ENCODE measurements at regions not wholly inside any gene's neighbourhood (a gene's known extent, or its start where the extent isn't known, plus 50 kb on each side); places are given as distances from the start of the nearest gene placed in this dataset.

DNA sequence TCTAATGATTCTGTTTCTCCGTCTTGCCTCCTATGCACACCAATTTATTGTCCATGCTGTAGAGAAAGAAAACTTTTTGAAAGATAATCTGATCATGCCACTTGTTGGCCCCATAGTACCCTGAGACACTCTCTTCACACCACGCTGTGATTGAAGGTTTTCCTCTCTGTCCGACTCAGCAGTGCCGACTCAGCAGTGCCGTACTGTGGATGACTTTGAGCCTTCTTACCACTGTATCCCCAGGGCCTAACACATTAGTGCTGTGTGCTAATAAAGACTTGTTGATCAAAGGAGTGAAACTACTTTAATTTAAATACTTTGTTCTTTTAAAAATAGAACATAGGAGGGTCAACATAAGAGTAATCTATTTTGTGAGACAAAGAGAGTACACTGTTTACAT, 429.6 kb downstream of the KLF12 start:
- intact Hi-C loops (cut with DNase I, micrococcal nuclease) = loop anchor here in 1 of 2 experiments (5.0 to 10.0 kb wide), 4 partner anchors 170 to 900 kb away; no protein-coding TSS in a partner anchor
- CTCF ChIA-PET = no interaction called here

DNA sequence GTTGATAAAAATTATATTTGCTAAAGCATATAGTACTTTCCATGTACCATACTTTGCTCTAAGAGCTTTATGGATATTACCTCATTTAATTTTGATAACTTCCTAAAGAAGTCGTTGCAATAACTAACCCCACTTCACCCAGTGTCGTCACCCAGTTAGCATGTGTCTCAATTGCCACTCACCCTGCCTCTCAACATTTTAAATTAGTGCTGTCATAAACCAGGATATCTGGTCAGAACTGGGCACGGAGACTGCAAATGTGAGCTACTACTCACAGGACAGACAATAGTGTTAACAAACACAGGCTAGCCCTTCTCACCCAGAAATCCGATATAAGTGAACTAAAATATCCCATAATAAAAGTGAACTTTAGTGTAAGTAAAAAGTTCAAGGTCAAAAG, 430.6 kb downstream of the KLF12 start:
- ChIA-PET POLR2A (no interaction called here), CTCF (interaction anchor here (1.7 kb wide), 1 partner anchor 8 kb away, joined by 6 read pairs; no protein-coding TSS in a partner anchor)
- Mint-ChIP-seq H3K27ac (no peak overlapping the region), H3K4me3 (no peak overlapping the region), H3K27me3 (no peaks in the 10 kb centered on the region), H3K4me1 (peaks cover 39% of the 10 kb centered on the region), H3K9me3 (ENCODE audit: low read depth) (no peaks in the 10 kb centered on the region), H3K36me3 (ENCODE audit: low read depth) (peaks cover 13% of the 10 kb centered on the region)
- DNase-seq (no peak), ATAC-seq (no peak)
- intact Hi-C loops (cut with DNase I, micrococcal nuclease) = loop anchor here (2.0 to 10.0 kb wide), 6 partner anchors 13 to 899 kb away; no protein-coding TSS in a partner anchor

More for the DNA sequence above, 429.6 kb downstream of the KLF12 start:
- Mint-ChIP-seq H3K36me3 (ENCODE audit: low read depth) (peaks cover 10% of the 10 kb centered on the region), H3K4me1 (peaks cover 32% of the 10 kb centered on the region), H3K9me3 (ENCODE audit: low read depth) (no peaks in the 10 kb centered on the region), H3K27ac (no peak overlapping the region), H3K27me3 (no peaks in the 10 kb centered on the region), H3K4me3 (no peak overlapping the region)
- DNase-seq (peak; percentile 18), ATAC-seq (no peak)
- POLR2A ChIA-PET = no interaction called here

DNA sequence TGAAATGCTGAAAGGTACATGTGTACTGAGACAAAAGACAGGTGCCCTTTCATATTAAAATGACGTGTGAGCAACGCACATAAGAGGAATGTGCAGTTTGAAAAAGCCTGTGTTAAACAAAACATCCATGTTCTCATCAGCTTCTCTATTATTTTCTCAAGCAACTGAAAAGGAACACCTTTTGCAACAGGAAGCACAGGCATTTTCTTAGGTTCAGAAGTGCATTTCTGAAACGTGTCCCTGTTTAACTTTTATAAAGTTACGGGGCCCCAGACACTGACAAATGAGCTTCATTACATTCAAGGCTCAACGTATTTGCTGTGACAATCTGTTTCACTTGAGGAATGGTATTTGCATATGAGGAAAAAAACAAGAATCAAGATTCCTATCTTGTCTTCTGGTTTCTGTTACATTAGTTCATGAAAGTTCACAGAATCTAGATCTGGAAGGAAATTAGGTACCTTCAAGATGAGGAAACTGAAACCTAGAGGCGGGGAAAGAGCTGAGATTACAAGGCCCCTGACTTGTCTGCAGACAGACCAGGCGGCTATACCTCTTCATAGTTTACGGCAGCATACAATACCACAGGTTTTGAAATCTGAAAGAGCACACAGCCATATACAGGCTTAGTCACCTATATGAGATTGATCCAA, 431.7 kb downstream of the KLF12 start:
- intact Hi-C loops (cut with DNase I, micrococcal nuclease) = loop anchor here (1.0 to 10.0 kb wide), 7 partner anchors 13 to 898 kb away; no protein-coding TSS in a partner anchor
- ChIA-PET CTCF (interaction anchor here (0.6 to 1.7 kb wide), 4 partner anchors 9 to 862 kb away, joined by 3 to 12 read pairs (median 4); no protein-coding TSS in a partner anchor), POLR2A (interaction anchor here (0.8 to 1.4 kb wide), 2 partner anchors 13 to 644 kb away, joined by 3 to 10 read pairs; partner anchors contain the start of gene KLF5)
- Mint-ChIP-seq H3K27ac (peak overlapping the region; percentile 74), H3K9me3 (ENCODE audit: low read depth) (no peaks in the 10 kb centered on the region), H3K4me3 (peak overlapping the region; percentile 57), H3K4me1 (peaks cover 39% of the 10 kb centered on the region), H3K36me3 (ENCODE audit: low read depth) (peaks cover 13% of the 10 kb centered on the region), H3K27me3 (no peaks in the 10 kb centered on the region)
- peak; percentile 58 for DNase-seq
- peak; percentile 98 for ATAC-seq

DNA sequence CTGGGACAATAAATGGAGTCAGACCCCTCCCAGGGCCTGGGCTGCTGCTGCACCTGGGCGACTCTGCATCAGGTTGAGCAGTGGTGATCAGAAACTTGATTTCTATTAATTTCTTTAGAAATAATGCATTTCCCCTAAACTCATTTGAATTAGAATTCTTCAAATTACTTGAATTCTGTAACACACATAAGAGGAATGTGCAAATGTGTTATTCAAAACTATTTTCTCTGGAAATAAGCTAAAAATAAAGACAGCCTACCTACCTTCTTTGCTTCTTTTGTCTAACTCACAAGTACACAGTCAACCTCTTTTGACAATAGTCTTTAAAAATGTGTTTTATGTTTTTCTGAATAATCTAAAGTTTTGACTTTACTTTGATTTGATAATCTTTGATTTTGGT, 433.0 kb downstream of the KLF12 start:
- no peak for ATAC-seq
- Mint-ChIP-seq H3K9me3 (ENCODE audit: low read depth) (no peaks in the 10 kb centered on the region), H3K27ac (no peak overlapping the region), H3K27me3 (no peaks in the 10 kb centered on the region), H3K4me1 (peaks cover 42% of the 10 kb centered on the region), H3K4me3 (no peak overlapping the region), H3K36me3 (ENCODE audit: low read depth) (peaks cover 20% of the 10 kb centered on the region)
- DNase-seq = no peak
- CTCF ChIA-PET = interaction anchor here (0.8 kb wide), 1 partner anchor 666 kb away, joined by 3 read pairs; no protein-coding TSS in a partner anchor
- intact Hi-C loops (cut with DNase I, micrococcal nuclease) = loop anchor here in 1 of 2 experiments (5.0 to 10.0 kb wide), 4 partner anchors 166 to 896 kb away; no protein-coding TSS in a partner anchor
- POLR2A ChIA-PET = no interaction called here

DNA sequence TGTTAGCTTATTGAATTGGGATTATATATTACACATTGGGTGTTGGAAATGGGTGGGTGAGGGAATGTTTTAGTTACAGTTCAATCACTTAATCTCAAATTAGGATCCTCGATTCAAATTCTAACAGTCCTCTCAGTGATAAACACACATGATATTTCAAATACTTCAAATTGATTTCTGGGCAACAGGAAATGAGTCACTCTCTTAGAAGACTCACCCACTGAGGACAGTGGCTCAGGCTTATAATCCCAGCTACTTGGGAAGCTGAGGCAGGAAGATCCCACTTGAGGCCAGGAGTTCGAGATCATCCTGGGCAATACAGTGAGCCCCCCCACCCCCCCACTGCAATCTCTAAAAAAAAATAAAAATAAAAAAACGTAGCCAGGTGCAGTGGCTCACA, 435.3 kb downstream of the KLF12 start:
- intact Hi-C loops (cut with DNase I, micrococcal nuclease) = loop anchor here in 1 of 2 experiments (5.0 kb wide), 1 partner anchor 397 kb away; no protein-coding TSS in a partner anchor
- H3K9me3 Mint-ChIP-seq (ENCODE audit: low read depth) = no peaks in the 10 kb centered on the region
- peaks cover 33% of the 10 kb centered on the region for H3K36me3 Mint-ChIP-seq (ENCODE audit: low read depth)
- ChIA-PET CTCF (no interaction called here), POLR2A (no interaction called here)
- H3K4me3 Mint-ChIP-seq = no peak overlapping the region
- ATAC-seq (no peak), DNase-seq (no peak)
- H3K27ac Mint-ChIP-seq = no peak overlapping the region
- no peaks in the 10 kb centered on the region for H3K27me3 Mint-ChIP-seq
- H3K4me1 Mint-ChIP-seq = peaks cover 33% of the 10 kb centered on the region

DNA sequence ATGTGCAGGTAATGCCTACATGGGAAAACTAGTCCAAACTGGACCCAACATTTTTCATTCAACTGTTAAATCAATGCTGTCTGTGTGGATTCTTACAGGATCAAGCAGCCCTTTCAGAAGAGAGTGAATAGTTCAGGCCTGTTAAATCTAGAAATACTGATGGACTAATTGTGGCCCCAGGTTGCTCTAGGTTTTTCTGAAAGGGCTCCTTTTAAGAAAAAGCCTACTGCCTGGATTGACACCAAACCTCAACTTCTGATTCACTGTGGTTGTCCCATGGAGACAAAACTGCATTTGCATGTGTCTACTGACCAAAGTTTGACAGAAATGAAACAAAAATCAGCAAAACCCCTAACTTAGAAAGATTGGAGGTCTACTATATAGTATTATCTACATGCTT, 437.0 kb downstream of the KLF12 start:
- CTCF ChIA-PET = interaction anchor here (0.8 kb wide), 1 partner anchor 1715 kb away, joined by 5 read pairs; no protein-coding TSS in a partner anchor
- Mint-ChIP-seq H3K36me3 (ENCODE audit: low read depth) (peaks cover 47% of the 10 kb centered on the region), H3K9me3 (ENCODE audit: low read depth) (no peaks in the 10 kb centered on the region), H3K4me3 (no peak overlapping the region), H3K4me1 (peaks cover 19% of the 10 kb centered on the region), H3K27me3 (no peaks in the 10 kb centered on the region), H3K27ac (no peak overlapping the region)
- POLR2A ChIA-PET = no interaction called here
- intact Hi-C loops (cut with DNase I, micrococcal nuclease) = loop anchor here in 1 of 2 experiments (5.0 kb wide), 1 partner anchor 395 kb away; no protein-coding TSS in a partner anchor
- no peak for DNase-seq
- no peak for ATAC-seq

DNA sequence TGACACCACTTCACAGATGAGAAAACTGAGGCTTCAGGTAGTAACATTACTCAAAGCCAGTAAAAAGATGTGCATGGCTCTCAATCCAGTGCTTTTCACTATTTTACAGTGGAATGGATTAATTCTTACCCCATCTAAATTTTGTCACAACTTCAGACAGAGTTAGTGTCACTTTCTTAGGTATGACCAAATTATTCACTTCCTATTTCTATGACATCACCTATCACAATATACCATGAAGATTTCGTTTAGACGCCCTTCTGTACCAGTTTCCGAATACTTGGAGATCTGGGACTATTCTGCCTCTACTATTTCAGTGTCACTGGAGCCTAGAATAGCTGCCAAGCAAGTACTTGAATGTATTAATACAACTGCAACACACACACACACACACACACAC, 437.5 kb downstream of the KLF12 start:
- POLR2A ChIA-PET = no interaction called here
- CTCF ChIA-PET = no interaction called here
- peaks cover 51% of the 10 kb centered on the region for H3K36me3 Mint-ChIP-seq (ENCODE audit: low read depth)

DNA sequence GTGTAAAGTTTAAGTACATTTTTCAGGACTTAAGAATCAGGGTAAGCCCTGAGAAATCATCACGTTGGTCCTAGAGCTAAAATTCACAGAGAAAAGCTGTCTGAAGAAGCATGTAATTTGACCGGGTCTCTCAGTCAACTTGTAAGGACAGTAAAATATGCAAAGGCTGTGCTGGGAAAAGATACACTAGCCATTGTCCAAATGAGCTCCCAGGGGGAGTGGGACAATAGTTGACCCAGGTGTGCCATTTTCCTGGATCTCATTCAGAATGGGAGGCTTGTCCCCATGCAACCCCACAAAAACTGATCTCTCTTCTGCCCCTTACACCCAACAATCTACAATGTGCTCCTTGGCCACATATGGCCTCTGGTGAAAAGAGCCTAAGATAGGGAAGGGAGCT, 437.9 kb downstream of the KLF12 start:
- ChIA-PET CTCF (no interaction called here), POLR2A (no interaction called here)

More for the DNA sequence above, 437.5 kb downstream of the KLF12 start:
- Mint-ChIP-seq H3K27me3 (no peaks in the 10 kb centered on the region), H3K4me1 (peaks cover 14% of the 10 kb centered on the region), H3K27ac (no peak overlapping the region), H3K9me3 (ENCODE audit: low read depth) (no peaks in the 10 kb centered on the region), H3K4me3 (no peak overlapping the region)
- intact Hi-C loops (cut with DNase I, micrococcal nuclease) = loop anchor here in 1 of 2 experiments (5.0 kb wide), 1 partner anchor 394 kb away; no protein-coding TSS in a partner anchor
- no peak for ATAC-seq
- no peak for DNase-seq

DNA sequence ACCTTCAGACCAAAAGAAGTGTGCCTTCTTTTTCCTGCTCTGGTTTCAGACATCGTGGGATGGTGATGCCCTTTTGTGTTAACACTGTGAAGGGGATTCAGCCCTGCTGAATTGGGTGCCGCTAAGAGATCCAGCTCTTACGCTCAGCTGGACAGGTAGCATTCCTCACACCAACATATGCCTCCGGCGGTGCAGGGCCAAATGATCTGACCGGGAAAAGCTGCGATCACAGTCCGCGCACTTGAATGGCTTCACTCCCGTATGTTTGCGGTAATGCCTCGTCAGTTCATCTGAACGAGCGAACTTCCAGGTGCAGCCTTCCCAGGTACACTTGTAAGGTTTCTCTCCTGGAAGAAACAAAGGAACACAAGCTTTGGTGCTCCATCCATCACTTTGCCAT, 438.9 kb downstream of the KLF12 start:
- H3K4me1 Mint-ChIP-seq = peaks cover 13% of the 10 kb centered on the region
- ChIA-PET POLR2A (no interaction called here), CTCF (interaction anchor here (0.8 kb wide), 1 partner anchor 1524 kb away, joined by 3 read pairs; no protein-coding TSS in a partner anchor)
- ATAC-seq (no peak), DNase-seq (no peak)
- H3K4me3 Mint-ChIP-seq = no peak overlapping the region
- H3K9me3 Mint-ChIP-seq (ENCODE audit: low read depth) = no peaks in the 10 kb centered on the region
- peaks cover 54% of the 10 kb centered on the region for H3K36me3 Mint-ChIP-seq (ENCODE audit: low read depth)
- intact Hi-C loops (cut with DNase I, micrococcal nuclease) = loop anchor here in 1 of 2 experiments (5.0 kb wide), 1 partner anchor 393 kb away; no protein-coding TSS in a partner anchor
- H3K27ac Mint-ChIP-seq = no peak overlapping the region
- no peaks in the 10 kb centered on the region for H3K27me3 Mint-ChIP-seq

More for the DNA sequence above, 437.9 kb downstream of the KLF12 start:
- DNase-seq (no peak), ATAC-seq (no peak)
- intact Hi-C loops (cut with DNase I, micrococcal nuclease) = loop anchor here in 1 of 2 experiments (5.0 kb wide), 1 partner anchor 394 kb away; no protein-coding TSS in a partner anchor
- no peak overlapping the region for H3K4me3 Mint-ChIP-seq
- peaks cover 51% of the 10 kb centered on the region for H3K36me3 Mint-ChIP-seq (ENCODE audit: low read depth)
- no peaks in the 10 kb centered on the region for H3K27me3 Mint-ChIP-seq
- no peak overlapping the region for H3K27ac Mint-ChIP-seq
- H3K4me1 Mint-ChIP-seq = peaks cover 13% of the 10 kb centered on the region
- H3K9me3 Mint-ChIP-seq (ENCODE audit: low read depth) = no peaks in the 10 kb centered on the region

DNA sequence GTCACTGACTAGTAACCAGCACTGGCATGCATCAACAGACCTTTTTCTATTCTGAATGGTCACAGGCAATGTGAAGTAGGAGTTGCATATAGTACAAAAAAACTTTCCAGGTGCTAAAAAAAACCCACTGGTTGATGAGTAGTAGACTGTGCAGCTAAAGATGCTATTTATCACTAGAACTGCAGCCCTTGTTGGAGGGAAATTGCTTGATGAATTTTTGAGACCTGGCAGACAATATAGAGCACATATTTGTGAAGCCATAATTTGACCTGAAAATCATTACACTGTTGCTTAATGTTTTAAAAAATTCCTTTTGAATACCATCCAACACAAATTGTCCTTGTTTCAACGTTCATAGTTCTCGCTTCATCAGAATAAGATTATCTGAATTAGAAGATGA, 441.0 kb downstream of the KLF12 start:
- no peaks in the 10 kb centered on the region for H3K27me3 Mint-ChIP-seq
- DNase-seq = no peak
- no peak overlapping the region for H3K27ac Mint-ChIP-seq
- no peaks in the 10 kb centered on the region for H3K9me3 Mint-ChIP-seq (ENCODE audit: low read depth)
- CTCF ChIA-PET = no interaction called here
- H3K4me1 Mint-ChIP-seq = peaks cover 5% of the 10 kb centered on the region
- peaks cover 55% of the 10 kb centered on the region for H3K36me3 Mint-ChIP-seq (ENCODE audit: low read depth)
- no peak overlapping the region for H3K4me3 Mint-ChIP-seq
- POLR2A ChIA-PET = no interaction called here
- ATAC-seq = no peak
- intact Hi-C loops (cut with DNase I, micrococcal nuclease) = no loop called here

DNA sequence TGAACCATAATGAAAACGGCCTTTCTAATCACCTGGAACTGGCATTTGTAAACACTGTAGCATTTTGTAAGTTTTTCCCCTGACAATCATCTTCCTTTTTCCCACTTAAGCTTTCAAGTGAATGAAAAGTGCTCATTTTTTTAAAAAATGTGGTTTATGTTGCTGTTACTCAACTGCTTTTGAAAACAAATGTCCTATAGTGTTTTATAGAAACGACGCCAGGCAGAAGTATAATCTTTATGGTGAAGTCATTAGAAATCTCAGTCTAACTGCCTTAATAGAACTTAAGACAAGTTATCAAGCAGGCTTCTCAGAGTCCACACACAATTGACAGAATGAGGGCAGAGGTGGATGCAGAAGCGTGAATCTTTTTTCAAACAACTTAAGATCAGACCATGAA, 442.3 kb downstream of the KLF12 start:
- Mint-ChIP-seq H3K27ac (no peak overlapping the region), H3K36me3 (ENCODE audit: low read depth) (peaks cover 49% of the 10 kb centered on the region), H3K4me3 (no peak overlapping the region), H3K4me1 (no peaks in the 10 kb centered on the region), H3K9me3 (ENCODE audit: low read depth) (no peaks in the 10 kb centered on the region), H3K27me3 (no peaks in the 10 kb centered on the region)
- ChIA-PET POLR2A (no interaction called here), CTCF (no interaction called here)
- DNase-seq (no peak), ATAC-seq (no peak)
- intact Hi-C loops (cut with DNase I, micrococcal nuclease) = no loop called here

DNA sequence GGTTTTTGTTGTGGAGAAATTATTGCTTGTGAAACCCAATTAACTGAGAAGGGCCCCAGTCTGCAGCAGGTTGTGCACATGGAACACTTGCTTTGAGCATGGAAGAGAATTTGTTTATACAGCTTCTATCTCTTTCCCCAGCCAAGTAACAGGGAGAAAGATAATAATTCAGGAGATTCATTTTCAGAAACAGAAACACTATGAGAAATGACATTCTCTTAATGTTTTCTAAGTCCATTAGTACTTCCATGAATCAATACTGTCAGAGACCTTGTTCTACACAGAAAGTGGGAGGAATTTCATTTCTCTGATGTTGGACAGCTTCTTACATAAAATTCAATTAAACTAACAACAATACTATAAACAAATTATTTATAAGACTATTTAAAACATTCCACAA, 446.3 kb downstream of the KLF12 start:
- DNase-seq (no peak), ATAC-seq (no peak)
- intact Hi-C loops (cut with DNase I, micrococcal nuclease) = no loop called here
- Mint-ChIP-seq H3K4me1 (peaks cover 3% of the 10 kb centered on the region), H3K27me3 (no peaks in the 10 kb centered on the region), H3K4me3 (no peak overlapping the region), H3K27ac (no peak overlapping the region), H3K9me3 (ENCODE audit: low read depth) (no peaks in the 10 kb centered on the region), H3K36me3 (ENCODE audit: low read depth) (peaks cover 19% of the 10 kb centered on the region)
- ChIA-PET CTCF (no interaction called here), POLR2A (no interaction called here)
